ENCODE measurements at regions not wholly inside any gene's neighbourhood (a gene's known extent, or its start where the extent isn't known, plus 50 kb on each side); places are given as distances from the start of the nearest gene placed in this dataset.

GRCh38 chr5:71783891-71784290, 64.8 kb downstream of the CARTPT start:
- TF ChIP-seq EP300 (IDR thresholded peaks at IDR 0.05; ENCODE audit: borderline replicate concordance) (no peak), NFIC (IDR thresholded peaks at IDR 0.05) (no peak), CEBPB (IDR thresholded peaks at IDR 0.05) (no peak), RAD21 (IDR thresholded peaks at IDR 0.05; ENCODE audit: low read depth) (no peak), MAX (IDR thresholded peaks at IDR 0.05) (no peak), YY1 (IDR thresholded peaks at IDR 0.05; ENCODE audit: low read depth) (no peak)
- TF ChIP-seq, protein P1, sequence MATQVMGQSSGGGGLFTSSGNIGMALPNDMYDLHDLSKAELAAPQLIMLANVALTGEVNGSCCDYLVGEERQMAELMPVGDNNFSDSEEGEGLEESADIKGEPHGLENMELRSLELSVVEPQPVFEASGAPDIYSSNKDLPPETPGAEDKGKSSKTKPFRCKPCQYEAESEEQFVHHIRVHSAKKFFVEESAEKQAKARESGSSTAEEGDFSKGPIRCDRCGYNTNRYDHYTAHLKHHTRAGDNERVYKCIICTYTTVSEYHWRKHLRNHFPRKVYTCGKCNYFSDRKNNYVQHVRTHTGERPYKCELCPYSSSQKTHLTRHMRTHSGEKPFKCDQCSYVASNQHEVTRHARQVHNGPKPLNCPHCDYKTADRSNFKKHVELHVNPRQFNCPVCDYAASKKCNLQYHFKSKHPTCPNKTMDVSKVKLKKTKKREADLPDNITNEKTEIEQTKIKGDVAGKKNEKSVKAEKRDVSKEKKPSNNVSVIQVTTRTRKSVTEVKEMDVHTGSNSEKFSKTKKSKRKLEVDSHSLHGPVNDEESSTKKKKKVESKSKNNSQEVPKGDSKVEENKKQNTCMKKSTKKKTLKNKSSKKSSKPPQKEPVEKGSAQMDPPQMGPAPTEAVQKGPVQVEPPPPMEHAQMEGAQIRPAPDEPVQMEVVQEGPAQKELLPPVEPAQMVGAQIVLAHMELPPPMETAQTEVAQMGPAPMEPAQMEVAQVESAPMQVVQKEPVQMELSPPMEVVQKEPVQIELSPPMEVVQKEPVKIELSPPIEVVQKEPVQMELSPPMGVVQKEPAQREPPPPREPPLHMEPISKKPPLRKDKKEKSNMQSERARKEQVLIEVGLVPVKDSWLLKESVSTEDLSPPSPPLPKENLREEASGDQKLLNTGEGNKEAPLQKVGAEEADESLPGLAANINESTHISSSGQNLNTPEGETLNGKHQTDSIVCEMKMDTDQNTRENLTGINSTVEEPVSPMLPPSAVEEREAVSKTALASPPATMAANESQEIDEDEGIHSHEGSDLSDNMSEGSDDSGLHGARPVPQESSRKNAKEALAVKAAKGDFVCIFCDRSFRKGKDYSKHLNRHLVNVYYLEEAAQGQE (IDR thresholded peaks at IDR 0.05; ENCODE audit: low read depth): no peak
